C4-2B (cell line): ENCODE measurements at regions not wholly inside any gene's neighbourhood (a gene's known extent, or its start where the extent isn't known, plus 50 kb on each side); places are given as distances from the start of the nearest gene placed in this dataset.
"Not testable (repeated sequence)": the region's sequence is repeated elsewhere in the genome, so short reads cannot be mapped to it uniquely, and the experiment has no call there.

Experiments
- ZFX ChIP-seq: fragments of 450-650 bp; IDR thresholded peaks from 2 replicates; pipeline ENCODE4 v1.6.1; 2017
- TF ChIP-seq, protein P1 (sequence below): fragments of 450-650 bp; conservative IDR thresholded peaks from 2 replicates; pipeline ENCODE4 v1.5.1; 2017; ENCODE audit warnings: mild to moderate bottlenecking

DNA sequence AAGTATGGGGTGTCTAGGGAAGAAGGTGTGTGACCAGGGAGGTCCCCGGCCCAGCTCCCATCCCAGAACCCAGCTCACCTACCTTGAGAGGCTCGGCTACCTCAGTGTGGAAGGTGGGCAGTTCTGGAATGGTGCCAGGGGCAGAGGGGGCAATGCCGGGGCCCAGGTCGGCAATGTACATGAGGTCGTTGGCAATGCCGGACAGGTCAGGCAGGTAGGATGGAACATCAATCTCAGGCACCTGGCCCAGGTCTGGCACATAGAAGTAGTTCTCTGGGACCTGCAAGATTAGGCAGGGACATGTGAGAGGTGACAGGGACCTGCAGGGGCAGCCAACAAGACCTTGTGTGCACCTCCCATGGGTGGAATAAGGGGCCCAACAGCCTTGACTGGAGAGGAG, 264.2 kb downstream of the OR4F29 start:
- TF ChIP-seq, protein P1, sequence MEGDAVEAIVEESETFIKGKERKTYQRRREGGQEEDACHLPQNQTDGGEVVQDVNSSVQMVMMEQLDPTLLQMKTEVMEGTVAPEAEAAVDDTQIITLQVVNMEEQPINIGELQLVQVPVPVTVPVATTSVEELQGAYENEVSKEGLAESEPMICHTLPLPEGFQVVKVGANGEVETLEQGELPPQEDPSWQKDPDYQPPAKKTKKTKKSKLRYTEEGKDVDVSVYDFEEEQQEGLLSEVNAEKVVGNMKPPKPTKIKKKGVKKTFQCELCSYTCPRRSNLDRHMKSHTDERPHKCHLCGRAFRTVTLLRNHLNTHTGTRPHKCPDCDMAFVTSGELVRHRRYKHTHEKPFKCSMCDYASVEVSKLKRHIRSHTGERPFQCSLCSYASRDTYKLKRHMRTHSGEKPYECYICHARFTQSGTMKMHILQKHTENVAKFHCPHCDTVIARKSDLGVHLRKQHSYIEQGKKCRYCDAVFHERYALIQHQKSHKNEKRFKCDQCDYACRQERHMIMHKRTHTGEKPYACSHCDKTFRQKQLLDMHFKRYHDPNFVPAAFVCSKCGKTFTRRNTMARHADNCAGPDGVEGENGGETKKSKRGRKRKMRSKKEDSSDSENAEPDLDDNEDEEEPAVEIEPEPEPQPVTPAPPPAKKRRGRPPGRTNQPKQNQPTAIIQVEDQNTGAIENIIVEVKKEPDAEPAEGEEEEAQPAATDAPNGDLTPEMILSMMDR, result not testable (repeated sequence)
- TF ChIP-seq ZFX, result not testable (repeated sequence)
